Fibroblast of skin of abdomen (primary cell): ENCODE measurements at regions not wholly inside any gene's neighbourhood (a gene's known extent, or its start where the extent isn't known, plus 50 kb on each side); places are given as distances from the start of the nearest gene placed in this dataset.
"Not testable (repeated sequence)": the region's sequence is repeated elsewhere in the genome, so short reads cannot be mapped to it uniquely, and the experiment has no call there.

Experiments used
- DNase-seq: peaks from one replicate; pipeline ENCODE4 v3.0.0-alpha.2; 2013

GRCh38 chr3:134704133-134704532 lies 53.3 kb upstream of the KY start:
- DNase-seq = no peak

GRCh38 chr3:134704556-134704955 lies 53.7 kb upstream of the KY start:
- no peak for DNase-seq

DNA sequence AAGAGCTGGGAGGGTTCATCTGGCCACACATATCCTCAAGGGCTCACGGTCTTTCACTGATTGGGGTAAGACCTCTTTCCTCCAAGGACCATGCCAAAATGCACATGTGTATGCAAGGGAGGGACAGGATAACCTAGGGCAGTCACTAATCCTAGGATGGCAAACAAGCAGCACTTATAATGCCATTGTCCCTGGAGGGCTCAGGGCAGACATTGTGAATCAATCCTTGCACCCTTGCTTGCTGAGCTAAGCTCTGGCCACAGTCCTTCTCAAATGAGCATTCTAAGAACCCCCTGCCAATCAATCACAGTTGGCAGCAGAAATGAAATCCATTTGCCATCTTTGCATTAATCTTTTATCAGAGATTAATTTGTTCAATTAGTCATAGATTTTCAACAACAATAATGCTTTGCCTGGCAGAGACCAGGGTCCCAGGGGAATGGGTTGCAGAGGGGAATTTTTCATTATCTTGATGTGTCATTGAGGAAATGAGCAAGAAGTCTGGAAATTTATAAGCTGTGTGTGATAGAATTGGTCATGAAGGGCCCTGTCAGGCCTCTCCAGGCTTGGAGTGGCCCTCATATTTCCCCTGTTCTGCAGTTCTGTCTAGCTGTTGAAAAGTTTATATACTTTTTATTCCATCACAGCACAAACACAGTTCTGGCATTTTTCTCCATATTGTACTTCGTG lies 57.2 kb upstream of the KY start:
- peak; percentile 90 for DNase-seq

- peak; percentile 83 for DNase-seq
Observed at GRCh38 chr3:134708671-134709070, 57.8 kb upstream of the KY start.

- peak; percentile 8 for DNase-seq
Observed at GRCh38 chr3:134709076-134709475, 58.3 kb upstream of the KY start.

GRCh38 chr3:134709561-134710312 lies 58.9 kb upstream of the KY start:
- peak; percentile 82 for DNase-seq

DNA sequence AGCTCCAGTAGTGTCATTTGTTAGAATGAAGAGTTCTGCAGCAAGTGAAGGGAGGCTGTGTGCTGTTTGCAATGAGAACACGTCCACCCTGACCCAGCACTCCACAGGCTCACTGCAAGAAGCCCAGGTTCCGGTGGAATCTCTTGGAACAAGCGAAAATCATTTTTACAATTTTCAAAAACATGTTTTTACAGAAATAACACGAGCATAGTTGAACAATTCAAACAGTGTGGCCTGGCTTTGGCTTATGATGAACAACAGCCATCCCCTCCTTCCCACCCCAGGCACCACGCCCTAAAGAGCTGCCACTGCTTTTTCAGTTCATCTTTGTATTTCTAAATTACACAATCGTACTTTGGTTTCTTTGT lies 59.5 kb upstream of the KY start:
- no peak for DNase-seq

DNA sequence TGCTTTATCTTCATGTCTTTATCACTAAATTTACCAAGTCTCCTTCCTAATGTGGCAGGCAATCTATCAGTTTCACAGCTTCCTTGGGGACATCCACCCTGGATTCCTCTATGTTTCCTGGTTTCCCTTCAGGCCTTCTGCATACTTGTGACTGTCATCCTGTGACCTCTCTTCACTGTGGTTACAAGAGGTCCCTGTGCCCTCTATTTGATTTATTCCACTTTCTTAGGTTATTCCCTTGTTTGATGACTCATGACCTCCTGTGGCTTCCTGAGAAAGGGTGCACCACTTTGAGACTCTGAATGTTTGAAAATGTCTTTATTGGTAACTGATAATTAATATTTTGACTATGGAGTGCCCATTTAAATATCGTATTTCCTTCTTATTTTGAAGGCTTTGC lies 60.5 kb upstream of the KY start:
- peak; percentile 49 for DNase-seq

DNA sequence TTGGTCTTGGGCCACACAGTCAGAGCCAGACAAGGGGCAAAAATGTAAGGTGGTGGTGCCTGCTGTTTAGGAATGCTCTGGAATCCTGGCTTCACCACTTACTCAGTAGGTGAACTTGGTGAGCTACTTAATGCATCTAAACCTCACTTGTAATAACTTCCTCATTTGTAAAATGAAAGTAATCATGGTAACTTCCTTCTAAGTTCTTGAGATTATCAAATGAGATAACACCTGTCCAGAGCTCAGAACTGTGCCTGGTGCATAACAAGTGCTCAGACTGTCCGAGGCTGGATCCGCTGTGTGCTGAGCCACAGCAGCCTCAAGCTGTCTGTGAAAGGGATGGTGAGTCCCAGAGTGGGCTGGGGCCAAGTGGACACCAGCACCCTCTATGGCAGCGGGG lies 62.8 kb upstream of the KY start:
- no peak for DNase-seq

- peak; percentile 87 for DNase-seq
Observed at GRCh38 chr3:134718726-134719125, 67.9 kb upstream of the KY start.

- peak; percentile 30 for DNase-seq
Observed at GRCh38 chr3:134721214-134721613, 70.4 kb upstream of the KY start.

GRCh38 chr3:134722969-134723368 lies 72.1 kb upstream of the EPHB1 start:
- no peak for DNase-seq

GRCh38 chr3:134729649-134730048 lies 65.4 kb upstream of the EPHB1 start:
- no peak for DNase-seq

DNA sequence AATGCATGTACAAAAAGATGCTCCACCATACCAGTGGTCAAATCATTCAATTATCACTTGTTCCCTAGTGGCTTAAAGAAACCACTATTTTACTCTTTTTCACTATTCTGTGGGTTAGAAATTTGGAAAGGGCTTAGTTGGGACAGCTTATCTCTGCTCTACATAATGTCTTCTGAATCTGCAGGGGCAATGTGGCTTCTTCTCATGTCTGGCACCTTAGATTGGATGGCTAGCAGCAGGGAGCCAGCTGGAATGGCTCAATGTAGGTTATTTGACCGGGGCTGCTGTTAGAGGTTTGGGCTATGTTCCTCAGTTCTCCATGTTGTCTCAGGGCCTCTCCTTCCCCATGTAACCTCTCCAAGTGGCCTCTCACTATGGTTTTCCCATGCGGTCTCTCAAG lies 57.5 kb upstream of the EPHB1 start:
- DNase-seq = no peak

DNA sequence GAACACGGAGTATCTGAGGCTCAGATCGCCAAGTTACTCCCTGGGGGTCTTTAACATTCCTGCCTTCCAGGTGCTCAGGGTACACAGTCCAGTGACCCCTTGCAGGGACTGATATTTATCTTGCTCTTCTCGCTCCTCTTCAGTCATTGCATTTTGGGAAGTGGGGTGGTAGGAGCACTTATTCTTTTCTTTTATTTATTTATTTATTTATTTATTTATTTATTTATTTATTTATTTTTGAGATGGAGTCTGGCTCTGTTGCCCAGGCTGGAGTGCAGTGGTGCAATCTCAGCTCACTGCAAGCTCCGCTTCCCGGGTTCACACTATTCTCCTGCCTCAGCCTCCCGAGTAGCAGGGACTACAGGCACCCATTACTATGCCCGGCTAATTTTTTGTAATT lies 55.0 kb upstream of the EPHB1 start:
- DNase-seq = not testable (repeated sequence)

DNA sequence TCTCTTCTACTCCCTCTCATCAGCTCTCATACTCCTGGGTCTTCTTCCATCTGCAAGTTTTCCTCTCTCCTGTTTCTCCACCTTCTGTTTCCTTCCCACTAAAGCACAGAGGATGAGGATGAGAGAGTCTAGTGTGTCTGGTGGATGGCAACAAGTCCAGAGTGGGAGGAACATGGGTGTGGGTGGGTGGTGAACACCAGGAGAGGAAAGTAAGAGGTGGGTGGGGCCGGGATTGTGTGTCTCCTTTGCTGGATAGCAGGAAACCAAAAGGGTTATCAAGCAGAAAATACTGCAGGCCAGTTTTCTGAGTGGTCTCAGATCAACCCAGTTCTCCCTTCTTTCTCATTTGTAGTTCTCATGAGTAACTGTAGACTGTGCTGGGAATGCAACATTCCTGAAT lies 52.9 kb upstream of the EPHB1 start:
- no peak for DNase-seq

GRCh38 chr3:134743006-134743405 lies 52.1 kb upstream of the EPHB1 start:
- DNase-seq = no peak
